IMR-90 (cell line): ENCODE measurements at regions not wholly inside any gene's neighbourhood (a gene's known extent, or its start where the extent isn't known, plus 50 kb on each side); places are given as distances from the start of the nearest gene placed in this dataset.

Experiments used
- CHD1 ChIP-seq: IDR thresholded peaks from 2 replicates; pipeline ENCODE4 v1.6.1; 2012; ENCODE audit warnings: low read depth, low read length, improper control_type of control experiment
- CTCF ChIP-seq: conservative IDR thresholded peaks from 2 replicates; pipeline ENCODE4 v1.5.1; 2012; ENCODE audit warnings: mild to moderate bottlenecking, low read depth, low read length, improper control_type of control experiment
- FOS ChIP-seq: fragments of 150-350 bp; IDR thresholded peaks from 2 replicates; pipeline ENCODE4 v1.6.1; 2016; ENCODE audit warnings: low read depth, low read length
- MAFK ChIP-seq: IDR thresholded peaks from 2 replicates; pipeline ENCODE4 v1.6.1; 2012; ENCODE audit warnings: low read depth, low read length, improper control_type of control experiment
- MAZ ChIP-seq: IDR thresholded peaks from 2 replicates; pipeline ENCODE4 v1.6.1; 2012; ENCODE audit warnings: low read depth, mild to moderate bottlenecking, low read length, improper control_type of control experiment, moderate library complexity, borderline replicate concordance
- MXI1 ChIP-seq: IDR thresholded peaks from 2 replicates; pipeline ENCODE4 v1.6.1; 2012; ENCODE audit warnings: low read depth, mild to moderate bottlenecking, low read length, moderate library complexity, borderline replicate concordance
- POLR2A ChIP-seq: IDR thresholded peaks from 2 replicates; pipeline ENCODE4 v1.6.1; 2012; ENCODE audit warnings: mild to moderate bottlenecking, low read depth, low read length
- RAD21 ChIP-seq: IDR thresholded peaks from 2 replicates; pipeline ENCODE4 v1.6.1; 2012; ENCODE audit warnings: low read length, improper control_type of control experiment
- RCOR1 ChIP-seq: IDR thresholded peaks from 2 replicates; pipeline ENCODE4 v1.6.1; 2012; ENCODE audit warnings: mild to moderate bottlenecking, low read length, improper control_type of control experiment; ENCODE audit not compliant: insufficient replicate concordance
- RFX5 ChIP-seq: IDR thresholded peaks from 2 replicates; pipeline ENCODE4 v1.8.0; 2012; ENCODE audit warnings: low read depth, mild to moderate bottlenecking, low read length, moderate library complexity
- SMC3 ChIP-seq: fragments of 150-350 bp; IDR thresholded peaks from 2 replicates; pipeline ENCODE4 v1.6.1; 2016; ENCODE audit warnings: low read depth, mild to moderate bottlenecking, antibody characterized with exemption, low read length, moderate library complexity
- TF ChIP-seq, protein P1 (sequence below): fragments of 150-350 bp; IDR thresholded peaks from 2 replicates; pipeline ENCODE4 v1.6.1; 2017; ENCODE audit warnings: mild to moderate bottlenecking, antibody characterized with exemption, low read length, low read depth
- TF ChIP-seq, protein P2 (sequence below): fragments of 150-350 bp; IDR thresholded peaks from 2 replicates; pipeline ENCODE4 v1.6.1; 2016; ENCODE audit warnings: low read depth, mild to moderate bottlenecking, low read length, moderate library complexity, borderline replicate concordance

GRCh38 chr6:1103021-1103420, 208.9 kb upstream of the FOXQ1 start:
- TF ChIP-seq CTCF (no peak), POLR2A (no peak), RAD21 (no peak), SMC3 (no peak), FOS (no peak), CHD1 (no peak), RCOR1 (no peak), MAFK (no peak), MXI1 (no peak), RFX5 (no peak), MAZ (no peak)
- TF ChIP-seq, protein P1, sequence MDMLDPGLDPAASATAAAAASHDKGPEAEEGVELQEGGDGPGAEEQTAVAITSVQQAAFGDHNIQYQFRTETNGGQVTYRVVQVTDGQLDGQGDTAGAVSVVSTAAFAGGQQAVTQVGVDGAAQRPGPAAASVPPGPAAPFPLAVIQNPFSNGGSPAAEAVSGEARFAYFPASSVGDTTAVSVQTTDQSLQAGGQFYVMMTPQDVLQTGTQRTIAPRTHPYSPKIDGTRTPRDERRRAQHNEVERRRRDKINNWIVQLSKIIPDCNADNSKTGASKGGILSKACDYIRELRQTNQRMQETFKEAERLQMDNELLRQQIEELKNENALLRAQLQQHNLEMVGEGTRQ, result no peak
- TF ChIP-seq, protein P2, sequence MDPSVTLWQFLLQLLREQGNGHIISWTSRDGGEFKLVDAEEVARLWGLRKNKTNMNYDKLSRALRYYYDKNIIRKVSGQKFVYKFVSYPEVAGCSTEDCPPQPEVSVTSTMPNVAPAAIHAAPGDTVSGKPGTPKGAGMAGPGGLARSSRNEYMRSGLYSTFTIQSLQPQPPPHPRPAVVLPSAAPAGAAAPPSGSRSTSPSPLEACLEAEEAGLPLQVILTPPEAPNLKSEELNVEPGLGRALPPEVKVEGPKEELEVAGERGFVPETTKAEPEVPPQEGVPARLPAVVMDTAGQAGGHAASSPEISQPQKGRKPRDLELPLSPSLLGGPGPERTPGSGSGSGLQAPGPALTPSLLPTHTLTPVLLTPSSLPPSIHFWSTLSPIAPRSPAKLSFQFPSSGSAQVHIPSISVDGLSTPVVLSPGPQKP, result no peak
